CD4-positive, alpha-beta T cell treated with Interleukin-6 for 4 hours (primary cell): ENCODE measurements at regions not wholly inside any gene's neighbourhood (a gene's known extent, or its start where the extent isn't known, plus 50 kb on each side); places are given as distances from the start of the nearest gene placed in this dataset.

Experiments used
- DNase-seq: peaks from one replicate; pipeline ENCODE4 v3.0.0-alpha.2; 2020; ENCODE audit warnings: mixed read lengths

DNA sequence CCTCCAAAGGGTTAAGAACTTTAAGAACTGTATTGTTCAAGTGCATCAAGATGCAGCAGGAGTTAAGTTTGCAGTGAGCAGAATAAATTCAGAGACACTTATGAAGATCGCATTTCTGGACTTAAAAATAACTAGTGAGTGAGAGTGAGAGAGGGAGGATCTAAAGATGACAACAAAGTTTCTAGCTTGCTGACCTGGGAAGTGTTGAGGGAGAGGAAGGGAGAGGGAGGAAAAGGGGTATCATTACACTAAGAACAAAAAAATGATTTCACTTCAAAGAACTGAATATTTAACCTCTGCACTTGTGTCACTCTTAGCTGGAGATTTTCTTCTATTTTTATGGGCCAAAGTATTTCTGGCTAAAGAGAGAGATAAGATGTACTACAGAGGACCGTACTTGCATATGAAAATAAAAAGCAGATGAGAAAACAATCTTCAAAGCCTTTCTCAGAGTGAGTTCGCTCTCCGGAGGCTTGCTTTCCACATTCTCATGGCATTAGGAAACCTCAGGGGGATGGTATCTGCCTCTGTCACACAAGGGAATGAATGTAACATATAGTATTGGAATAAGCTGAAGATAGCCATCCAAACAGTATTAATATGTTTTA is 91.4 kb upstream of the TJP1 start:
- DNase-seq: no peak

DNA sequence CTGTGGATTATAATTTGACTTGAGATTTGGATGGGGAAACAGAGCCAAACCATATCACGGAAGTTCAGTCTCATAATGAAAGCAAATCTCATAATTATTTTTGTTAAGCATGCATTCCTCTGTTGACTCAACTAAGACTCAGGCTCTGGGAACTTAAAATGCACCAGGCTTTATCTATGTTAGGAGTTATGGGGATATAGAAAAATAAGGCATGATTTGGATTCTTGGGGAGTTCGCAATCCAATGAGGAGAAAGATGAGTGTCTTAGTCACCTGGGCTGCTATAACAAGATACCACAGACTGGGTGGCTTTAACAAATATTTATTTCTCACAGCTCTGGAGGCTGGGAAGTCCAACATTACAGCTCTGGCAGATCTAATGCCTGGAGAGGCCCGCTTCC is 89.4 kb upstream of the TJP1 start:
- no peak for DNase-seq

- no peak for DNase-seq
Observed at GRCh38 chr15:29910068-29910467, 87.8 kb upstream of the TJP1 start.

DNA sequence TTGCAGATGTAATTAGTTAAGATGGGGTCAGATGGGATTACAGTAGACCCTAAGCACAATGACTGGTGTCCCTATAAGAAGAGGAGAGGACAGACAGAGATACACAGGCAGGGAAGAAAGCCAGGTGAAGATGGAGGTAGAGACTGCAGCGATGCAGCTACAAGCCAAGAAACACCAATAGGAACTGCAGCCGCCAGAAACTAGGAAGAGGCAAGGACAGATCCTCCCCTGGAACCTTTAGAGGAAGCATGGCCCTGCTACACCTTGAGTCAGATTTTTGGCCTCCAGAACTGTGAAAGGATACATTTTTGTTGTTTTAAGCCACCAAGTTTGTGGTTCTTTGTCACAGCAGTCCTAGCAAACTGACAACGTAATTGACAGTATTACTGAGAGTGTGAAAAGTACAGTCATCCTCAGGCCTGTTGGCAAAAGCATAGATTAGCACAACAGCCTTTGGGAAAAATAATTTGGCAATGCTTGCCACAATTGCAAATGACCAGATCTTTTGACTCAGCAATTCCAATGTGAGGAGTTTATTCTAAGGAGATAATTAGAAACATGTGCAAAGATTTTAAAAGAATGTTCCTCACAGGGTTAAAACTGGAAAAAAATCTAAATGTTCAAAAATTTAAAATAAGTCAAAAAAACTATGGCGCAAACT is 82.6 kb upstream of the TJP1 start:
- no peak for DNase-seq

DNA sequence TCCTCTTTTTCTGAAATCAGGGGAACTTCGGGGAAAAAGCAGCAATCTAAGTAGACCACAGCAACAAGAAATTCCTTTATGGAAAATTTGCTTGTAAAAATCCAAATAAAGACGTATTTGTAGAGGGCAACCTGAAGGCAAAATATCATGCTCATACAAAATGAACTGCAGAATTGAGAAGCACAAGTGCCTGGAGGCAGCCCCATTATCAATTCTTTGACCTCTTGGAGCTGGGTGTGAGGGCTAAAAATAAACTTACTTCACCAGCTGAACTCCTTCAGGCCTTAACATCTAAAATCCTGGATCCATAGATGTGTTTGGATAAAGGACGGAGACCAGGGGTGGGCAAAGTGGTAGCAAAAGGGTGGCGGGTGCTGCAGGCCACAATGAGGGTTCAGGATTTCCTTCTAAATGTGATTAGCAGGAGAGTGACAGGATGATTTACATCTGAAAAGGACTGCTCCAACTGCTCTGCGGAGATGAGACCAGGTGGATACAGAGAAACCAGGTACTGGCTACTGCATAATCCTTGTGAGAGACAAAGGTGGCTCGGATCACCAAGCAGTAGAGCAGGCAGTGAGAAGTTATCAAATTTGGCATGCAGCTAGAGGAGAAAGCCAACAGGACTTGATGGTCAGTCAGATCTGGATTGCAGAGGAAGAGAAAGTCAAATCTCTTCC is 81.7 kb upstream of the TJP1 start:
- no peak for DNase-seq

- no peak for DNase-seq
Observed at GRCh38 chr15:29903028-29903427, 80.8 kb upstream of the TJP1 start.

DNA sequence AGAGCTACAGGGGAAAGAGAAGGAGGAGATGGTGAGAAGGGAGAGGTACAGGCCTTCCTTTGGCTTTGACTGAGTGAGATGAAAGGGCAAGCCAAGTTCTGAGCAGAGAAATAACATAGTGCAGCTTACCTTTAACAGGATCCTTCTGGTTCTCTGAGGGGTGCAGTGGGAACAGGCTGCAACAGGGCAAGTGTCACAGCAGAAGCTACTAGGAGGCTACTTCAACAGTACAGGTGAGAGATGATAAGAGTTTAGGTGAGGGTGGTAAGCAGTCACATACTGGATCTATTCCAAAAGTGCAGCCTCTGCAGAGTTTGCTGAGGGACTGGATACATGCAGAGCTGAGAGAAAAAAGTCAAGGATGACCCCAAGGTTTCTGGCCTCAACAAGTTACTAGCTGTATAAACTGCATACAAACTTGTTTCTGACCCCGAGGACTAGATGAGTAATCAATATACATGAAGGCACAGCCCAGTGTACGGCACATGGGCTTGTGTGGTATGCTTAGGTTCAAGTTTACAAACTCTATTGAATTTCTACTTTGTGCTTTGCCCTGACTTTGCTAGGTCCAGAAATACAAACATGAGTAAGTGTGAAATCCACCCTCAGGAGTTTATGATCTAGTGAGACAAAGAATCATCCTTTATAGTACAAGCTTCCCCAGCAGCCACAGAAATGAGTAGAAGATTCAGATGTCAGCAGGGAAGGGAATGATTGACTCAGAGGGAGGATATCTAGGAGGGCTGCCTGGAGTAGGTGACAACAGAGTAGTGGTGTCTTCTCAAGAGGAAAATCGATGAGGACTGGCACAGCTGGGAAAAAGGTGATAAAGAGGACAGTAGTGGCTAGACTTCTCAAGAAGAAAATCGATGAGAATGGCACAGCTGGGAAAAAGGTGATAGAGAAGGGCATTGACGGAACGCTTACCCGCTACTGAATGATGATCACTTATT is 78.2 kb upstream of the TJP1 start:
- DNase-seq: no peak

- DNase-seq: no peak
Observed at GRCh38 chr15:29896062-29896461, 73.8 kb upstream of the TJP1 start.

GRCh38 chr15:29891096-29891457 is 68.8 kb upstream of the TJP1 start:
- no peak for DNase-seq

GRCh38 chr15:29890336-29891095 is 68.2 kb upstream of the TJP1 start:
- no peak for DNase-seq

GRCh38 chr15:29889542-29890329 is 67.5 kb upstream of the TJP1 start:
- DNase-seq: no peak

GRCh38 chr15:29888646-29889045 is 66.4 kb upstream of the TJP1 start:
- no peak for DNase-seq

DNA sequence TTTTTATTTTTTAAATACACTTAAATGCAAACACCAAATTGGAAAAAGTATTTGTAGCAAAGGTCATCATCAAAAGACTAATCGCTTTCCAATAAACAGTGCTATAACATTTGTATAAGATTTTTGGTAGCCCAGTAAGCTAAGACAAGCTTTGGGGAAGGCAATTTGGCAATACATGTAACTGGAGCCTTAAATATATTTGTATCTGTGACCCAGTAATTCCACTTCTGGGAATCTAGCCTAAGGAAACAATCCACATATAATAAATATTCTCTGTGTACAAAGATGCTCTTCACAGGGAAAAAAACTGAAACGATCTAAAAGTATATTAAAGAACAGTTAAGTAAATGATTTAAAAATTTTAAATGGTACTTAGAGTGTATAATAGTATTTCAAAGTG is 65.5 kb upstream of the TJP1 start:
- DNase-seq: no peak

GRCh38 chr15:29885183-29885582 is 62.9 kb upstream of the TJP1 start:
- no peak for DNase-seq

GRCh38 chr15:29883126-29883525 is 60.9 kb upstream of the TJP1 start:
- no peak for DNase-seq

DNA sequence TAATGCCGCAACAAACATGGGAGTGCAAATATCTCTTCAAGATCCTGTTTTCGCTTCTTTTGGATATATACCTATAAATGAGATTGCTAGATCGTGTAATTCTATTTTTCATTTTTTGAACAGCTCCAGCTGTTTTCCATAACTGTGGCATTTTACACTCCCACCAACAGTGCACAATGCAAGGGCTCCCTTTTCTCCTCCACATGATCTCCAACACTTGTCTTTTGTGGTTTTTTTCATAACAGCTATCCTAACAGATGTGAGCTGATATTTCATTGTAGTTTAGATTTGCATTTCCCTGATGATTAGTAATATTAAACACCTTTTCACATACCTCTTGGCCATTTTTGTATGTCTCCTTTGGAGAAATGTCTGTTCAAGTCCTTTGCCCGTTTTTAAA is 58.6 kb upstream of the TJP1 start:
- no peak for DNase-seq

DNA sequence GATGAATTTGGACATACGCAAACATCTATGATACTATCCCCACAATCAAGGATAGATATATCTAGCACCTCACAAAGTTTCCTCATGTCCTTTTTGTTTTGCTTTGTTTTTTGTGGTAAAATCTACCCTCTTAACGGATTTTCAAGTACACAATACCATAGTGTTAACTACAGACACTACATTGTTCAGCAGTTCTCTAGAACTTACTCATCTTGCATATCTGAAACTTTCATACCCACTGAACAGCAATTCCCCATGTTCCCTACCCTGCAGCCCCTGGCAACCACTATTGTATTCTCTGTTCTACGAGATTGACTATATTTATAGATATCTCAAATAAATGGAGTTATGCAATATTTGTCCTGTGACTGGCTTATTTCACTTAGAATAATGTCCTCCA is 58.1 kb upstream of the TJP1 start:
- DNase-seq: no peak

- DNase-seq: no peak
Observed at GRCh38 chr15:29874977-29875376, 52.7 kb upstream of the TJP1 start.

DNA sequence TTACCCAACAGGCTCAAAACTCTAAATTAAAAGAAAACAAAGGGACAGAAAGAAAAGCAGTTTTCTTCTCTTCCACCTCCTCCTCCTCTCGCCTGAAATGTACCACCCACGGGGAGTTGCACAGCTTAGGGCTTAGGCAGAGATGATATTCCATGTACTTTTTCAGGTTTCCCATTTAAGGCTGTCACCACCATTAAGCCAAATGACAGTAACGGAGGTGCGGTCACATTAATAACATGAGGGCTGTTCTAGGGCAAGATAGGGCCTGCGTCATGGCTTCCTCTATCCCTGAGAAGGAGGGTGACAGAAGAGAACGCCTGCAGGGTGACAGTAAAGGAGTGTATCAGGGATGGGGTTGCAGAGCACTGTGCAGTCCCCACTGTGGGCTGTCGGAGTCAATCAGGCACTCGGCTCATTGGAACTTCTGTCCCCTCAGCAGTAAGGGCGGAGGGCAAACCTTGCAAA is 51.7 kb upstream of the TJP1 start:
- no peak for DNase-seq

- DNase-seq: no peak
Observed at GRCh38 chr15:29873264-29873663, 51.0 kb upstream of the TJP1 start.

GRCh38 chr15:29872716-29873115 is 50.4 kb upstream of the TJP1 start:
- DNase-seq: no peak
